Bone marrow (tissue), 2 donors: ENCODE measurements at regions not wholly inside any gene's neighbourhood (a gene's known extent, or its start where the extent isn't known, plus 50 kb on each side); places are given as distances from the start of the nearest gene placed in this dataset.
"Not testable (repeated sequence)": the region's sequence is repeated elsewhere in the genome, so short reads cannot be mapped to it uniquely, and the experiment has no call there.

Source experiments
- DNase-seq, 2 donors: peaks; one replicate each; lab custom pipeline; 2025; lab: John Stamatoyannopoulos, UW

DNA sequence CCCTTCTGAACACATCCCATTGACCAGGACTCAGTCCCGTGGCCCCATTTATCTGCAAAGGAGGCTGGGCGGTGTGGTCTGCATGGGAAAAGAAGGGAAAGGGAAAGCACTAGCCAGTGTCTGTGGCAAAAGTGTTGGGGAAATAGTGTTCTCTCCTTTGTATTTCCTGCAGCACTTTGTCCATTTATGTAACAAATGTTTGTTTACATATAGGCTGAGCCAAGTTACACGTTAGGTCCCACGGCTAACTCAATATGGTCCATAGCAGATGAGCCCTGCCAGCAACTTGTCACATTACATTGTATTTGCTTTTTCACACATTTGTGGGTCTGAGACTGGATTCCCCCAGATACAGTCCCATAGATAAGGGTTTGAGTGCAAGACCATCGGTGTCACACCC lies 260.5 kb downstream of the MSX2 start:
- DNase-seq: no peak

GRCh38 chr5:174982485-174982884 lies 258.1 kb downstream of the MSX2 start:
- no peak for DNase-seq

GRCh38 chr5:174981416-174981815 lies 257.0 kb downstream of the MSX2 start:
- DNase-seq: no peak

DNA sequence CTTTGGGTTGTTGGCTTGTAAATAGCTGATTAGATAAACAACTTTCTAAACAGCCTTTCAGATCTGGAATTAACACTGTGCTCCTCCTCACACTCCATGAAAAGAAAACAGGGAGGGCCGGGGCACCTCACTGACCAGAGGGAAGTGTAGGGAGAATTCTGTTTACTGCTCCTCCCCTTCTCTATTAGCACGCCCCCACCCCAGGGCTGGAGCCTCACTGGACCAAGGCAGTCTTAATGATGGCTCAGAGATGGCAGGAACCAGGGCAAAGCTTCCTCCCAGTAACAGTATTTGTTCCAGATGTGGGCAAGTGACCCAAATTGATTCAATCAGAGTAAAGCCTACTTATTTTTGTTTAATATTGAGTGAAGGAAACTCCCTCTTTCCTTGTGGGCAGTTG lies 256.6 kb downstream of the MSX2 start:
- no peak for DNase-seq

- DNase-seq: no peak
Measured at GRCh38 chr5:174972291-174972690, 247.9 kb downstream of the MSX2 start.

GRCh38 chr5:174971210-174971609 lies 246.8 kb downstream of the MSX2 start:
- no peak for DNase-seq

GRCh38 chr5:174970502-174970901 lies 246.1 kb downstream of the MSX2 start:
- no peak for DNase-seq

GRCh38 chr5:174953871-174954270 lies 229.5 kb downstream of the MSX2 start:
- no peak for DNase-seq

GRCh38 chr5:174951151-174951780 lies 226.9 kb downstream of the MSX2 start:
- DNase-seq: peak in 1 of 2 donors; percentile 2

- DNase-seq: no peak
Measured at GRCh38 chr5:174947548-174947947, 223.2 kb downstream of the MSX2 start.

GRCh38 chr5:174945853-174946252 lies 221.5 kb downstream of the MSX2 start:
- DNase-seq: no peak

GRCh38 chr5:174943785-174944184 lies 219.4 kb downstream of the MSX2 start:
- DNase-seq: no peak

GRCh38 chr5:174943002-174943401 lies 218.6 kb downstream of the MSX2 start:
- not testable (repeated sequence) for DNase-seq

GRCh38 chr5:174937201-174938123 lies 213.1 kb downstream of the MSX2 start:
- no peak for DNase-seq

GRCh38 chr5:174935854-174936474 lies 211.6 kb downstream of the MSX2 start:
- peak in 1 of 2 donors; percentile 5 for DNase-seq

DNA sequence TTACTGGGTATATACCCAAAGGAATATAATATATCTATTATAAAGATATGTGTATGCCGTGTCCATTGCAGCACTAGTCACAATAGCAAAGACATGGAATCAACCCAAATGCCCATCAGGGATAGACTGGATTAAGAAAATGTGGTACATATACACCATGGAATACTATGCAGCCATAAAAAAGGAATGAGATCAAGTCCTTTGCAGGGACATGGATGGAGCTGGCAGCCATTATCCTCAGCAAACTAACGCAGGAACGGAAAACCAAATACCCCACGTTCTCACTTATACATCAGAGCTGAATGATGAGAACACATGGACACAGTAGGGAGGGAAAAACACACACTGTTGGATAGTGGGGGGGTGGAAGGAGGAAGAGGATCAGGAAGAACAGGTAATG lies 206.7 kb downstream of the MSX2 start:
- DNase-seq: not testable (repeated sequence)

DNA sequence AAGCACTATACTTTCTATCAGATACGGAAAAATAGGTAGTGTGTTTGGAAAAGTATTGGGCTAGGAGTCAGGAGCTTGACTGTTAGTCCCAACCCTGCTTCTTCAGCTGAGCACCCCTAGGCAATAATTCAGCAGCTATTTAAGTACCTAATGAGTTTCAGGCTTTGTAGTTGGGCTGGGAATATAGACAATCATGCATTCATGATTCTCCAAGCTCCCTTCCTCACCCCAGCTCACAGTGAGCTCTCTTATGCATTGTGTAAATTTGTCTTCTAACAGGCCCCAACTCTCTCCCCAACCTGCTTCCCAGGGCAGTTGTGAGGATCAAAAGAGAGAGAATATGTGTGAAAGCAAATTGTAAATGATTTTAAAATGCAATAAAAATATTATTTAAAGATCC lies 201.2 kb downstream of the MSX2 start:
- no peak for DNase-seq

DNA sequence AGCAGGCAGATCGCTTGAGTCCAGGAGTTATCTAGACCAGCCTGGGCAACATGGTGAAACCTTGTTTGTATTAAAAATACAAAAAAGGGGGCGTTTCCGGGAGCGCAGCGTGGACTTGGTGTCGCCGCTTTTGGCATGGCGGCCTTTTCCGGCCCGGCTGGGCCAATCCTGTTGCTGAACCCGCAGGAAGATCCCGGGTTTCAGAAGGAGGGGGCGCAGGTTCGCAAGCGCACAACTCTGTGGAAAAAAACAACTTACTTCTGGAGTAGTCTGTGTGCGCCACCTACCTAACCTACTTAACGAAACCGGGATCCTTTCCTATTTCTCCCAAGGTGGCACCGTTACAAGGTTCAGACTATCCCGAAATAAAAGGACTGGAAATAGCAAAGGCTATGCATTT lies 198.6 kb downstream of the MSX2 start:
- DNase-seq: no peak

DNA sequence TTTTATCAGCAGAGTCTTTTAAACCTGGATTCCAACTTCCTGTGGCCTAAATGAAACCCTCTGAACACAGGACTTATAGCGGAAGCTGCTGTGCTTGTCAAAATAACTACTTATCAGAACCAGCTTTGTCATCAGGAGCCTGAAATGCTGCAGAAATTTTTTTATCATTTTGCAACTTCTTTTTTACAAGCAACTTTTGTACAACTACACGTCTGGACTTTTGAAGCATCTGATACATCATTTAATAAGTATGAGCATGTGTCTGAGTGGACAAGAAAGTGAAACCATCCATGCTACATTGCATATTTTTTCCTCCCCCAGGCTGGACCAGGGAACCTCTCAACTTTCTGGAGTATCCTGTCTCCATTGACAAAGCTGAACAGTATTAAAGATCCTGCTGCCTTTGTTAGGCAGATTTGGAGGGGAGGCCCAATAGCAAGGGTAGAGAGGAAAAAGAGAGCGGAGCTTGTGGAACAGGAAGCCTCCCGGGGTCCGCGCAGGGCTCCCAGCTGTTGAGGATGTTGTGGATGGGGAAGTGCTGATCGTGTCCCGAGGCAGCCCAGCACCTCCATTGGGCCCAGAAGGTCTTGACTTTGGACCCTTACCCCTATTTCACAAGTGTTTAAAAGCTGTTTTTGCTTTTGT lies 196.6 kb downstream of the MSX2 start:
- DNase-seq: no peak

- DNase-seq: no peak
Measured at GRCh38 chr5:174919351-174919750, 195.0 kb downstream of the MSX2 start.

GRCh38 chr5:174918655-174919054 lies 194.3 kb downstream of the MSX2 start:
- no peak for DNase-seq

- no peak for DNase-seq
Measured at GRCh38 chr5:174917976-174918554, 193.7 kb downstream of the MSX2 start.
